ENCODE measurements at regions not wholly inside any gene's neighbourhood (a gene's known extent, or its start where the extent isn't known, plus 50 kb on each side); places are given as distances from the start of the nearest gene placed in this dataset.

DNA sequence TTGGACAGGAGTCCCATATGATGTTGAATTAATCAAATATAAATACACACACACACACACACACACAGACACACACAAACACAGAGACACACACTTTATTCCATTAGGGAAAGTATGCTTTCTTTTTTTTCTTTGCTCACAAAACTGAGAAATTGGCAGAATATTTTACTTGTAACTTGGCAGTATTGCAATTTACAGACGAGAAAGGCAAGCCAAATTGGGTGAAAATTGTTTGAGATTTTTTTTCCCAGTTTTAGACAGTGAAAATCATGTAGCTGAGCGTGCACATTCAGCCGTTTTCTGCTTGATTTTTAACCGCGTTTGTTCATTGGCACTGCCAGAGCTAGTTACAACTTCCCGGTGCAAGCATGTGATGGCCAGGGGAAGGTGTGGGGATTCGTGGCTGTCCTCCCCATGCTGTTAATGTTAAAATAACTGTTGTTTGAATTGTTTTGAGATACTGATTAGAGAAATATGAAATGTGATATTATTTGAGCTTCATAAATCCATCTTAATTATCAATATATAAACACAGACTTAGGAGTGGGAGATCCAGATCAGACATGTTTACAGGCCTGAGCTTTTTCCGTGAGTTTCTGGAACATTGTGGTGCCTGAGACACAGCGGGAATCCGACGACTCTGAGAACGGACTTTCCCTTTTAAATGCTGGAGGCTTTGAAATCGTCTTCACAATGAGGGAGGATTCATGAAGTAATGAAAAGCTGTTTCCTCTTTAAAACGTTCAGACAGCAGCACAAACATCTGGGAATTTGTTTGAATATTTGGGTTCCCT is 125.5 kb downstream of the KCNRG start:
- peaks cover 10% of the 10 kb centered on the region for H3K4me1 Mint-ChIP-seq
- H3K9me3 Mint-ChIP-seq (ENCODE audit: low read depth), result no peaks in the 10 kb centered on the region
- no peak for ATAC-seq
- intact Hi-C loops (cut with DNase I, micrococcal nuclease), result loop anchor here in 1 of 2 experiments (5.0 kb wide), 1 partner anchor 227 kb away; no protein-coding TSS in a partner anchor
- H3K27ac Mint-ChIP-seq, result no peak overlapping the region
- no peak overlapping the region for H3K4me3 Mint-ChIP-seq
- no peak for DNase-seq
- no peaks in the 10 kb centered on the region for H3K36me3 Mint-ChIP-seq (ENCODE audit: low read depth)
- CTCF ChIA-PET, result interaction anchor here (1.0 kb wide), 1 partner anchor 39 kb away, joined by 3 read pairs; no protein-coding TSS in a partner anchor
- peaks cover 24% of the 10 kb centered on the region for H3K27me3 Mint-ChIP-seq
- POLR2A ChIA-PET, result no interaction called here

DNA sequence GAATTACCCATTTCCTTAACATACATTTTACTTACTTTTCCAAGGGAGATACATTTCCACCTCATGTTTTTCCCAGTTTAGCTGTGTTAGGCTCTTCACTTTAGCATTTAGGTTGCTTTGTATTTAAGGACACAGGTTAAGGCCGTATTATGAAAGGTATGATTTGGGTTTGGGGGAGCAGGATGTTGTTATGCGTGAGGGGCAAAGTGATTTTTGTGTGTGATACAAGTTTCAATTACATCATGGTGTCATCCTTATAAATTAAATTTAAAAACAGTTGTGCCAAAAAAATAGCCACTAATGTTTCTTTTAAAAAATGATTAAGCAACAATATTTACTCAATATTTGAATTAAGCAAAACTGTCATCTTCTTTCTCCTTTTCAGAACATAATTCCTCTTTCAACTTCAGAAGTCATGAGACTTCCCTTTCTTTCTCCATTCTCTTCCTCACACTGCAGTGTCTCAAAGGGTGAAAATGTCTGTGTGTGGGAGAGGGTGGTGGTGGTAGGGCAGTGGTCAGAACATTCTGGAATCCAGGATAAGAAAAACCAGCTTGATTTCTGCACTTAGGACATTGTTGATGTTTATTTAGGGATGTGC is 126.2 kb downstream of the KCNRG start:
- ATAC-seq (no peak), DNase-seq (no peak)
- Mint-ChIP-seq H3K27ac (no peak overlapping the region), H3K9me3 (ENCODE audit: low read depth) (no peaks in the 10 kb centered on the region), H3K27me3 (peaks cover 26% of the 10 kb centered on the region), H3K4me3 (no peak overlapping the region), H3K36me3 (ENCODE audit: low read depth) (no peaks in the 10 kb centered on the region), H3K4me1 (peaks cover 10% of the 10 kb centered on the region)
- CTCF ChIA-PET, result interaction anchor here (1.0 kb wide), 1 partner anchor 40 kb away, joined by 3 read pairs; no protein-coding TSS in a partner anchor
- POLR2A ChIA-PET, result no interaction called here
- intact Hi-C loops (cut with DNase I, micrococcal nuclease), result loop anchor here in 1 of 2 experiments (5.0 kb wide), 1 partner anchor 226 kb away; no protein-coding TSS in a partner anchor

DNA sequence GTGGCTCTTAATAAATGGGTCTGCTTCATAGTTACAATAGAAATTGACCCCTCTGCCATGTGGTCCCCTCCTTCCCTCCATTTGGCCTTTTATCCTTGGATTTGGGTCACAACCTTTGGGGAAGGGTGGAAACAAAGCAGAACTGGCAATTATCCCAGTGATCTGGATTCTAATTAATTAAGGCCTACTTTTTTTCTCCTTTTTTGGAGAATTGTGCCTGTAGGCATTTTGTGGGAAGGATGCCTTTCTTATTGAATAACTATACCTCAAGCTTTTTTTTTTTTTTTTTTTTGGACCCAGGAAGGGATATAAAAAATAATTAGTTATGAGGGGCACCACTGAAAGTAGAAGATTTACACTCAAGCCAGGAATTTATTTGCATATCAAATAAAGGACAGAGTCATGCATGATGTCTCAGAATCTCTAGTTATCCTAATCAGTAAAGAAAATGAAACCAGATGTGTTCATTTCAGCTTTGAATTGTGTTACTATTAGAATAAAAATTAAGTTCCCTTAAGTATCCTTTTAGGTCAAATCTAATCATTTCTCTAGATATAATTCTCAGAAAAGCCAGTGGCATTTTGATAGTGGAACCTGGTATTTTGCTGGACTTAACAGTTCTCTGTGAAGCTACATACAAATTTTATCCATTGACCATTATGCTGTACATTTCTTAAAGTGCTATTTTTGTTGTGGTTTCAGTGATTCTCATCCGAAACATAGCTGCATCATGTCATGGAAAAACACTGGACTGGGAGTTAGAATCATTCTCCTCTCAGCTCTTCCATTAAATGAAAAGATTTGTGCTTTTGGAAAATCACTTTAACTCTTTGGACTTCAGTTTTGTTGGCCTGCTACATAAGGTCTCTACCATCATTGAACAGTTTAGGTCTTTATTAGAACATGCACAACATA is 129.3 kb downstream of the KCNRG start:
- CTCF ChIA-PET, result interaction anchor here (0.6 kb wide), 1 partner anchor 318 kb away, joined by 3 read pairs; no protein-coding TSS in a partner anchor

DNA sequence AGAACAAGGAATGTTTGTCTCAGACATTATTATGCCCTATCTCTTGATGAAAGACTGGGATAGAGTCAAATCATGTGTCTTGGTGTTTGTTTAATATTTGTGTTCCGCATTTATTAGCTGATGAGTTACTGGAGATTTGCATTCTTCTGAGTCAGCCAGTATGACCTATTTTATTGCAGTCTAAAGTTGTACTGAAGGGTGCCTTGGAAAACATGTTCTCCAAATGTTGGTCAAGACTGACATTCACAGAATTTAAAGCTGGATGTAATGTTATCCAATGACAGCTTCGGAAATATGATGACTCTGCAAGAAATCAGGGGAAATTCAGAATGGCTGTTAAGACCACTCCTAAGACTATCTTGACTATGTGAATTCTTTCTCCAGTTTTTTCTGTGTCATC is 134.0 kb downstream of the KCNRG start:
- H3K4me1 Mint-ChIP-seq, result peaks cover 18% of the 10 kb centered on the region
- H3K27me3 Mint-ChIP-seq, result peaks cover 7% of the 10 kb centered on the region
- CTCF ChIA-PET, result interaction anchor here (0.7 to 1.3 kb wide), 4 partner anchors 18 to 120 kb away, joined by 3 to 4 read pairs (median 3); no protein-coding TSS in a partner anchor
- no peaks in the 10 kb centered on the region for H3K36me3 Mint-ChIP-seq (ENCODE audit: low read depth)
- H3K27ac Mint-ChIP-seq, result no peak overlapping the region
- DNase-seq (no peak), ATAC-seq (no peak)
- intact Hi-C loops (cut with DNase I, micrococcal nuclease), result no loop called here
- POLR2A ChIA-PET, result no interaction called here
- H3K4me3 Mint-ChIP-seq, result no peak overlapping the region
- H3K9me3 Mint-ChIP-seq (ENCODE audit: low read depth), result no peaks in the 10 kb centered on the region

More for the DNA sequence above, 129.3 kb downstream of the KCNRG start:
- DNase-seq (no peak), ATAC-seq (no peak)
- Mint-ChIP-seq H3K4me3 (no peak overlapping the region), H3K9me3 (ENCODE audit: low read depth) (no peaks in the 10 kb centered on the region), H3K27me3 (peaks cover 15% of the 10 kb centered on the region), H3K4me1 (peaks cover 10% of the 10 kb centered on the region), H3K36me3 (ENCODE audit: low read depth) (no peaks in the 10 kb centered on the region), H3K27ac (no peak overlapping the region)
- intact Hi-C loops (cut with DNase I, micrococcal nuclease), result loop anchor here in 1 of 2 experiments (5.0 kb wide), 1 partner anchor 223 kb away; no protein-coding TSS in a partner anchor
- POLR2A ChIA-PET, result no interaction called here

DNA sequence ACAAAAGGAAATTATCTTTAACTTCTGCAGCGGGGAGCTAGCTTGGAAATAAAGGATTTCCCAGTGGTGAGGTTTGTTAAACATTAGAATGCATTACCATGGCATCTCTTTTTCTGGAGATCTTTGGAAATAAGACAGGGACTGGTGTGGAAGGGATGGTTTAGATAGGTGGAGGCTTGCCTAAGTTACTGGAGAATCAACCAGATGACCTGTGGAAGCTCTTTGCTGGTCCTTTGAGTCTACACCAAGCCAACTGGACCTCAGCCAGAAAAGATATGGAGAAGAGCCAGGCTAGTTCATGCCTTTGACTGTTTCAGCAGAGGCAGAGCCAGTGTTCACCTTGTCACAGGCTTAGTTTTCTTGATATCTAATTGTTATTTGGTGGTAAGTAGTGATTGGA is 134.7 kb downstream of the KCNRG start:
- Mint-ChIP-seq H3K27me3 (peaks cover 7% of the 10 kb centered on the region), H3K27ac (no peak overlapping the region), H3K4me1 (peaks cover 18% of the 10 kb centered on the region), H3K4me3 (no peak overlapping the region), H3K9me3 (ENCODE audit: low read depth) (no peaks in the 10 kb centered on the region), H3K36me3 (ENCODE audit: low read depth) (no peaks in the 10 kb centered on the region)
- intact Hi-C loops (cut with DNase I, micrococcal nuclease), result no loop called here
- ChIA-PET POLR2A (no interaction called here), CTCF (interaction anchor here (0.7 to 1.3 kb wide), 5 partner anchors 18 to 214 kb away, joined by 3 to 4 read pairs (median 3); partner anchors contain the start of gene SPRYD7)
- DNase-seq, result no peak
- ATAC-seq, result no peak

DNA sequence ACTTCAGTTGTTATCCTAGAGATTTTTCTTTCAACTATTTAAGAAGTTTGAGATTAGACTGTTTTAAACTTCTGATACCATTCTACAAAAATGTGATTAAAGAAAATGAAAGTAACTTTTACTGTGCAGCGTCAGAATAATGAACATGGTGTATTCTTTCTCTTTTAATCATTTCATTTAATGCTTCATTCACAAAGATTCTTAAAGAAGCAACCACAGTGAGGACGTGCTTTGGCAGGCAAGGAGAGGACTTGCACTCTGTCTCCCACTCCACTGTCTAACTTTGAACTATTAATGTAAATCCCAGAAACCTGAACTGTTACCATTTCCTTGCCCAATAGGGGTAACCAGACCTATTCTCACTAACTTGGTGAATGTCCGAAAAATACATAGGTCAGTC is 137.0 kb downstream of the KCNRG start:
- Mint-ChIP-seq H3K27ac (no peak overlapping the region), H3K36me3 (ENCODE audit: low read depth) (no peaks in the 10 kb centered on the region), H3K27me3 (peaks cover 8% of the 10 kb centered on the region), H3K9me3 (ENCODE audit: low read depth) (no peaks in the 10 kb centered on the region), H3K4me3 (peak overlapping the region; percentile 21), H3K4me1 (peaks cover 18% of the 10 kb centered on the region)
- intact Hi-C loops (cut with DNase I, micrococcal nuclease), result no loop called here
- ChIA-PET POLR2A (no interaction called here), CTCF (no interaction called here)
- DNase-seq (no peak), ATAC-seq (peak; percentile 68)

DNA sequence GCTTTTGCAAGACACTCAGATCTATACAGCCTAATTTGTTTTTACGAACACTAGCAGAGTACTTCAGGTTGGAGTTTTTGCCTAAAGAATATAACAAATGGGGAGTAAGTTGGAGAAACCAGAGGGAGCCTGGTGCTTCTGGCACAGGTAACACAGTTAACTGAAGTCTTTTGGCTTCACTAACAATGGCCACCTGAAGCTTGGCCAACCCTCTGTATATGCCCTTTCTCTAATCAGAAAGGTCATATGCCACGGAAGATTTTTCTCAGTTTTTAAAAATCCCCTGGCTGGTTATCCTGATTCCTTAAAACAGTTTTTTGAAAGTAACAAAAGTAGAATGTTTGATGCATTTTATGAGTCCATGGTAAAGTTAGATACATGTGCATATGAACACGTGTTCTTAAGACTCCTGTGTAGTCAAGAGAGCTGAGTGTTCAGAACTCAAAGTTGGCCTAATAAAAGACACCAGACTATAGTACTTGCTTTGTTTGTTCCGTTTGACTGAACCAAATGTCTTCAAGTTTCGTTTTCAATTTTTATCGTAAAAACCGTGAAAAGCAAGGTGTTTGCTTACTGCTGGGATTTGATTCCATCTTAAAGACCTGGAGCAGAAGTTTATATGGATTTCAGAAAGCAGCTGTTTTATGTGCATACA is 137.5 kb downstream of the KCNRG start:
- H3K4me3 Mint-ChIP-seq, result no peak overlapping the region
- H3K4me1 Mint-ChIP-seq, result peaks cover 18% of the 10 kb centered on the region
- H3K36me3 Mint-ChIP-seq (ENCODE audit: low read depth), result no peaks in the 10 kb centered on the region
- H3K27ac Mint-ChIP-seq, result no peak overlapping the region
- H3K9me3 Mint-ChIP-seq (ENCODE audit: low read depth), result no peaks in the 10 kb centered on the region
- ChIA-PET CTCF (no interaction called here), POLR2A (no interaction called here)
- intact Hi-C loops (cut with DNase I, micrococcal nuclease), result no loop called here
- DNase-seq (no peak), ATAC-seq (no peak)
- H3K27me3 Mint-ChIP-seq, result peaks cover 8% of the 10 kb centered on the region

DNA sequence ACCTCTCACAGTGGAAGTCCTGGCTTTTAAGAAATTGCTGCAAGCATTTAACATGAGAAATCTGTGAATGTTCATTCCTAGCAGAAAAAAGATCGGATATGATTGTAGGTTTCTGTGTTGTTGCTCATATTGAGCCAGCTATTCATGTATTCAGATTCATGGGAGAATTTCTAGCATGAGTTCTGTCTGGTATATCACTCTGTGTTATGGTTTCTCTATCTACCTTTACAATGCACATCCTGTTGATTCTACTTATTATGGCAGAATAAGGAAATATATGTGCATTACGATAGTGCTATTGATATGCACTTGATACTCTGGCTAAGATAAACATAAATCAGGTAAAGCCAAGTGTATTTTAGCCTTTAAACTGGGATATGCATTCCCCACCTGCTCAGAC is 138.2 kb downstream of the KCNRG start:
- H3K4me1 Mint-ChIP-seq, result peaks cover 18% of the 10 kb centered on the region
- H3K4me3 Mint-ChIP-seq, result no peak overlapping the region
- intact Hi-C loops (cut with DNase I, micrococcal nuclease), result no loop called here
- DNase-seq, result no peak
- CTCF ChIA-PET, result no interaction called here
- no peaks in the 10 kb centered on the region for H3K9me3 Mint-ChIP-seq (ENCODE audit: low read depth)
- no peaks in the 10 kb centered on the region for H3K36me3 Mint-ChIP-seq (ENCODE audit: low read depth)
- ATAC-seq, result no peak
- peaks cover 8% of the 10 kb centered on the region for H3K27me3 Mint-ChIP-seq
- H3K27ac Mint-ChIP-seq, result no peak overlapping the region
- POLR2A ChIA-PET, result no interaction called here

DNA sequence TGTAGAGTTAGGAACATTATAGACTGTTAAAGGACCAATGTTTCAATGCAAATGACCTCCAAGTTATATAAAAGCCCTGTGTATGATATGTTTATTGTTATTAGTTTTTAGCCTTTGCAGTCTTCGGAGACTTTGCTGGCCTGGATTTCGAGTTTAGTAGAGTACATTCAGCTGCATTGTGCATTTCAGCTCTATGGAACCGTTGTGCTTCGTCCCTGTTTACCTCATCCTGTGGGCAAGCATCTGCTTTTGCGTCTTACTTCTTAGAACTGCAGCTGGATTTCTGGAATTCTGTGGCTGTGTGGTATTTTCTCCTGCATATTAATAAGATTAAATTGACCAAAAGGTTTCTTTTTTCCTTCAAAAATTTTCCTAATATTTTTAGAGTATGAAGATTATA is 138.6 kb downstream of the KCNRG start:
- Mint-ChIP-seq H3K27me3 (peaks cover 13% of the 10 kb centered on the region), H3K36me3 (ENCODE audit: low read depth) (no peaks in the 10 kb centered on the region), H3K4me1 (peaks cover 18% of the 10 kb centered on the region), H3K9me3 (ENCODE audit: low read depth) (no peaks in the 10 kb centered on the region), H3K27ac (no peak overlapping the region), H3K4me3 (no peak overlapping the region)
- DNase-seq (no peak), ATAC-seq (no peak)
- CTCF ChIA-PET, result no interaction called here
- intact Hi-C loops (cut with DNase I, micrococcal nuclease), result no loop called here
- POLR2A ChIA-PET, result no interaction called here

DNA sequence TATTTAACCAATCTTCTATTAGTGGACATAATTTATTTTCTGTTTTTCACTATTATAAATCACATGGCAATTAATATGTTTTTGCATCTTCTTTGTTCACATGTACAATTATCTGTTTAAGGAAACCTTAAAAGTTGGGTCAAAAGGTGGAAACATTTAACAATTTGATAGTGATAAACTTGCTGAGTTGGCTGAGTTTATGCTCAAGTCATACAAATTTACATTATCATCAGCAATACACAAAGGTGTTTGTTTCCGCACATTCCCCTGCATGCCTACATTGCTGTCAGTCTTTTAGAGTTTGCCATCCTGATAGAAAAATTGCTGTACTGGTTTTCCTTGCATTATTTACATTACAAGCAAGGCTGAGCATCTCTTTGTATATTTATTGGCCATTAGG is 139.5 kb downstream of the KCNRG start:
- peaks cover 14% of the 10 kb centered on the region for H3K27me3 Mint-ChIP-seq
- H3K36me3 Mint-ChIP-seq (ENCODE audit: low read depth), result no peaks in the 10 kb centered on the region
- CTCF ChIA-PET, result no interaction called here
- H3K4me1 Mint-ChIP-seq, result peaks cover 18% of the 10 kb centered on the region
- no peak overlapping the region for H3K27ac Mint-ChIP-seq
- DNase-seq (no peak), ATAC-seq (no peak)
- POLR2A ChIA-PET, result no interaction called here
- intact Hi-C loops (cut with DNase I, micrococcal nuclease), result no loop called here
- H3K9me3 Mint-ChIP-seq (ENCODE audit: low read depth), result no peaks in the 10 kb centered on the region
- H3K4me3 Mint-ChIP-seq, result no peak overlapping the region

DNA sequence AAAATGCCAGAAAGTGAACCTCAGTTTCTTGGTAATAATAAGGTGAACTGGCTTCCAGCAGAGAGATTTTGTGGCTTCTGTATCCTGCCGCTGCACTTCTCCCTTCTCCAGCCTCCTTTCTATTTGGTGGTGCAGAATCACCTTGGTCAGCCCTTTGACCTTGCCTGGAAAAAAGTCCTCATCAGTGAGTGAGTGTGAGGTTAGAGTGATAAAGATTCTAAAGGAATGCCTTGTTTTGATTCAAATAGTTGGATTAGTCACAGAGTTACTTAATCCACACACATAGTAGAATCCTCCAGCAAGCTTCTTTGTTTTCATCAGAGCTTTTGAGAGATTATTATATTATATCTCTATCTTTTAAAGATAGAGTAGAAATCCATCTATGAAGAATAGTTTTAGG is 140.9 kb downstream of the KCNRG start:
- Mint-ChIP-seq H3K9me3 (ENCODE audit: low read depth) (no peaks in the 10 kb centered on the region), H3K27me3 (peaks cover 15% of the 10 kb centered on the region), H3K27ac (no peak overlapping the region), H3K4me1 (peaks cover 18% of the 10 kb centered on the region), H3K36me3 (ENCODE audit: low read depth) (no peaks in the 10 kb centered on the region), H3K4me3 (no peak overlapping the region)
- ATAC-seq (no peak), DNase-seq (no peak)
- intact Hi-C loops (cut with DNase I, micrococcal nuclease), result no loop called here
- ChIA-PET CTCF (no interaction called here), POLR2A (no interaction called here)

All from activated CD4-positive, alpha-beta T cell treated with anti-CD3 and anti-CD28 coated beads for 36 hours (primary cell).